ENCODE measurements at regions not wholly inside any gene's neighbourhood (a gene's known extent, or its start where the extent isn't known, plus 50 kb on each side); places are given as distances from the start of the nearest gene placed in this dataset.

GRCh38 chr11:19426756-19427403, 186.1 kb upstream of the E2F8 start:
- TF ChIP-seq CTCF (conservative IDR thresholded peaks at IDR 0.05; ENCODE audit: low read depth in 2 of 2) = no peak
- no peak for TF ChIP-seq EZH2 (IDR thresholded peaks at IDR 0.05; ENCODE audit: low read depth, unreplicated experiment)
- TF ChIP-seq REST (IDR thresholded peaks at IDR 0.05; ENCODE audit: unreplicated experiment) = no peak
